AG04449 (cell line): ENCODE measurements at regions not wholly inside any gene's neighbourhood (a gene's known extent, or its start where the extent isn't known, plus 50 kb on each side); places are given as distances from the start of the nearest gene placed in this dataset.

ENCODE experiments used
- CTCF ChIA-PET: fragments of 350-600 bp; formaldehyde crosslinking; extraction: SDS; loops from one replicate; lab custom pipeline; 2021; ENCODE audit warnings: antibody characterized with exemption; lab: Yijun Ruan, JAX
- POLR2A ChIA-PET: fragments of 400-600, 350-600 bp; formaldehyde crosslinking; extraction: SDS; loops from one replicate; lab custom pipeline; 2020; ENCODE audit warnings: antibody characterized with exemption, inconsistent platforms; lab: Yijun Ruan, JAX
- DNase-seq: peaks from one replicate; pipeline ENCODE4 v3.0.0-alpha.2; 2010; ENCODE audit warnings: low read depth, low spot score
- H3K4me3 ChIP-seq: 2 replicates; pipeline ENCODE4 v1.5.1; 2011; ENCODE audit warnings: low read depth, mild to moderate bottlenecking, control low read depth, low read length
- TF ChIP-seq, protein P1 (sequence below): IDR thresholded peaks from one replicate; pipeline ENCODE4 v1.5.1; 2011; ENCODE audit warnings: mild to moderate bottlenecking, moderate library complexity, low read length, control low read depth, inconsistent platforms; ENCODE audit not compliant: insufficient read depth; ENCODE audit errors: missing control alignments

DNA sequence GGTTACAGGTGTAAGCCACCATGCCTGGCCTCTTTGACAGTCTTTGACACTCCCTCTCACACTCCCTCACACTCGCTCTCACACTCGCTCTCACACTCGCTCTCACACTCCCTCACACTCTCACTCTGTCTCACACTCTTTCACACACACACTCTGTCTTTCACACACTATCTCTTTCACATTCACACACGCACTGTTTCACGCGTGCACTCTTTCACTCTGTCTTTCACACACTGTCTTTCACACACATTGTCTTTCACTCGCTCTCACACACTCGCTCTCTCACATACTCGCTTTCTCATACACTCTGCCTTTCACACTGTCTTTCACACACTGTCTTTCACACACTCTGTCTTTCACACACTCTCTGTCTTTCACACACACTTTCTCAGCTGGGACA, 167.1 kb upstream of the CXCL13 start:
- POLR2A ChIA-PET: no interaction called here
- no peak overlapping the region for H3K4me3 ChIP-seq
- no peak for DNase-seq
- CTCF ChIA-PET: no interaction called here
- TF ChIP-seq, protein P1, sequence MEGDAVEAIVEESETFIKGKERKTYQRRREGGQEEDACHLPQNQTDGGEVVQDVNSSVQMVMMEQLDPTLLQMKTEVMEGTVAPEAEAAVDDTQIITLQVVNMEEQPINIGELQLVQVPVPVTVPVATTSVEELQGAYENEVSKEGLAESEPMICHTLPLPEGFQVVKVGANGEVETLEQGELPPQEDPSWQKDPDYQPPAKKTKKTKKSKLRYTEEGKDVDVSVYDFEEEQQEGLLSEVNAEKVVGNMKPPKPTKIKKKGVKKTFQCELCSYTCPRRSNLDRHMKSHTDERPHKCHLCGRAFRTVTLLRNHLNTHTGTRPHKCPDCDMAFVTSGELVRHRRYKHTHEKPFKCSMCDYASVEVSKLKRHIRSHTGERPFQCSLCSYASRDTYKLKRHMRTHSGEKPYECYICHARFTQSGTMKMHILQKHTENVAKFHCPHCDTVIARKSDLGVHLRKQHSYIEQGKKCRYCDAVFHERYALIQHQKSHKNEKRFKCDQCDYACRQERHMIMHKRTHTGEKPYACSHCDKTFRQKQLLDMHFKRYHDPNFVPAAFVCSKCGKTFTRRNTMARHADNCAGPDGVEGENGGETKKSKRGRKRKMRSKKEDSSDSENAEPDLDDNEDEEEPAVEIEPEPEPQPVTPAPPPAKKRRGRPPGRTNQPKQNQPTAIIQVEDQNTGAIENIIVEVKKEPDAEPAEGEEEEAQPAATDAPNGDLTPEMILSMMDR: no peak

DNA sequence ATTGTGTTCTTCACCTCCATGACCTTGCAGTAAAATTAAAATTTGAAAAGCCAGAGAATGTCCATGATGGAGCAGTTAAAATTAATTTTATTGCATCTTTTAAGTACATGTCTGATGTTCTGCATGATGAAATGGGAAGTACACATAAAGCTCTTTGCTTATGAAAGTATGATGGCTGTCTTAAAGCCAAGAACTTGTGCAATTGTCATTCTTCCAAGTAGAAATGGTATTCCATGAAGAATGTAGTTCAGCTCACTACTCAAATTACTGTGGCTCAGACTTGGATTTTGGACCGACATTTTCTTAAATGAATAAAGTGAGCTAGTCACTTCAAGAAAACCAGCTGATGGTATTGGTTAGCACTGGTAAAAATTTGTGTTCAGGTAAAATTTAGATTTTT, 161.7 kb upstream of the CXCL13 start:
- TF ChIP-seq, protein P1: no peak
- peak; percentile 5 for DNase-seq
- CTCF ChIA-PET: interaction anchor here (1.1 to 1.5 kb wide), 2 partner anchors 58 to 156 kb away, joined by 3 to 4 read pairs; no protein-coding TSS in a partner anchor
- POLR2A ChIA-PET: no interaction called here
- no peak overlapping the region for H3K4me3 ChIP-seq

DNA sequence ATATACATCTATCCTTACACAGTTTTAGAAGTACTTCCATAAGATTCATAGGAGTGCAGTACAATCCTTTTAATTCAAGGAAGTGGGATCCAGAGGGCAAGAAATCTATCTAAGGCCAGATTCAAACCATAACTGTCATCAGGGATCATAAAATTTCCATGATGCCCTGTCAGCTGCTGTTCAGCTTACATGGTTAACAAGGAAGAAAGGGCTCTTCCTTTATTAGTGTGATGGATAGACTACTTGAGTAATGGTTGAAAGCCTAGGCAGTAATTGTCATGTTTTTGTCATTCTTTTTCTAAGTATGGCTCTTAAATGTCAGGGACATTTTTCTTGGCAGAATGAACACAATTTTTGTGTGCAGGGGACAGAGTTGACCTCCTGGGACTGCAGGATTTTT, 159.8 kb upstream of the CXCL13 start:
- ChIA-PET CTCF (no interaction called here), POLR2A (no interaction called here)
- no peak overlapping the region for H3K4me3 ChIP-seq
- TF ChIP-seq, protein P1: no peak
- DNase-seq: no peak

DNA sequence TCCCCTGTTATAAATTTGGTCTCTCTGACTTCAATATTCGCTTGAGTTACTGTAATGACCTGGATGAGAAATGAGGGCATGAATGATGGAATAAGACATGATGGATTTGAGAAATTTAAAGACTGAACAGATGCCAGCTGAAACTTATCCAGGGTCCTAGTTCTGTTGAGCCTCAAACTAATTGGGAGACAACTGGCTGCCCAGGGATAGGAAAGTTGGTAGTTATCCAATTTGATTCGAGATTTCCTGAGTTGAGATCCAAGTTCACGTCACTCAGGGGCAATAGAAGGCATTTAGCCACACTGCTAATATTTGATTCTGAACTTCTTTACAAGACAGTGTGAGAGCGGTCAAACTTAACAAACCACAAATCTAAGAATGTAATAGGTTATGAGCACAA, 159.0 kb upstream of the CXCL13 start:
- CTCF ChIA-PET: no interaction called here
- TF ChIP-seq, protein P1: no peak
- H3K4me3 ChIP-seq: no peak overlapping the region
- POLR2A ChIA-PET: no interaction called here
- DNase-seq: no peak

DNA sequence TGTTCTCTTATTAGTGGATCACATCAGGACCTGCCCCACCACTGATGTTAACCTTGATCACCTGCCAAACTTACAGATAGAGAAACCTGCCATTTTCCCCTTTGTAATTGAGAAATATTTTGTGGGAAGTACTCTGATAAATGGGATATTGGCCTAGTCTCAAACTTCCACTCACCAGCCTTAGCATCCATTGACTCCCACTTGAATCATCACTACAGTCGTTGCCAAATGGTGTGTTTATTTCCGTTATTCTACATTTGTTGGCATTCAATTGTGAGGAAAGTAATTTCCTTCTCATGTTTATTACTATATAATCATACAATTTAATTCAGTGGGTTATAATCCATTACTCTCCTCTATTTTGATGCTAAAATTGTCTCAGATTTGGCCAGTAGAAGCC, 156.4 kb upstream of the CXCL13 start:
- CTCF ChIA-PET: interaction anchor here (1.1 to 1.5 kb wide), 2 partner anchors 16 to 152 kb away, joined by 3 read pairs; no protein-coding TSS in a partner anchor
- POLR2A ChIA-PET: no interaction called here
- no peak for DNase-seq
- TF ChIP-seq, protein P1: no peak
- no peak overlapping the region for H3K4me3 ChIP-seq

DNA sequence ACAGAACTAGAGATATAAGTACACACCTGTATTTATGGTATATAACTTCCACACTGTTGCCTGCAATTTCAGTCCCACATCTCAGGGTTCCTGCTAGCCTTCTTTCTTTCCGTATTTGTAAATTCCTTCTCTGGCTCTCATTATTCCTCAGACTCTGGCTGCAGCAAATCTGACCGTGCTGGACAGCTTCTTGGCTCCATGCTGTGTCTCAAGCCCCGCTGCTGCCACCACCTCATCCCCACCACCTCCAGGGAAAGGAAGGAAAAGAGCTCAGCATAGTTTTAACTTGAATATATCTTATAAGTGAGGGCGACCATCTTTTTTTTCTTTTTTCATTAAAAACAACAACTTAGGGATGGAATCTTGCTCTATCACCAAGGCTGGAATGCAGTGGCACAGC, 155.6 kb upstream of the CXCL13 start:
- TF ChIP-seq, protein P1: no peak
- ChIA-PET POLR2A (no interaction called here), CTCF (no interaction called here)
- DNase-seq: no peak
- no peak overlapping the region for H3K4me3 ChIP-seq
